Calu3 (cell line): ENCODE measurements at regions not wholly inside any gene's neighbourhood (a gene's known extent, or its start where the extent isn't known, plus 50 kb on each side); places are given as distances from the start of the nearest gene placed in this dataset.

Experiments
- BruUV-seq: library from RNA; stranded (reverse); fragments of 400-500 nt; replicated peaks from 2 replicates; lab custom pipeline; 2021; lab: Mats Ljungman, UMichigan
- CTCF ChIA-PET: fragments of 300-600 bp; sonication (Branson Sonifier 250); formaldehyde crosslinking; loops from one replicate; lab custom pipeline; 2022; ENCODE audit warnings: antibody characterized with exemption; lab: Charles Lee
- DNase-seq: peaks from one replicate; pipeline ENCODE4 v3.0.0; 2022
- H3K27ac Mint-ChIP-seq: one replicate; pipeline ENCODE4 v1.8.0; 2022; ENCODE audit warnings: mixed read lengths; ENCODE audit not compliant: unreplicated experiment
- H3K27me3 Mint-ChIP-seq: one replicate; pipeline ENCODE4 v1.8.0; 2022; ENCODE audit warnings: mixed read lengths; ENCODE audit not compliant: unreplicated experiment
- H3K36me3 Mint-ChIP-seq: one replicate; pipeline ENCODE4 v1.8.0; 2022; ENCODE audit warnings: mild to moderate bottlenecking, moderate library complexity, mixed read lengths; ENCODE audit not compliant: insufficient read depth, unreplicated experiment
- H3K4me1 Mint-ChIP-seq: one replicate; pipeline ENCODE4 v1.8.0; 2022; ENCODE audit warnings: mild to moderate bottlenecking, low read depth, mixed read lengths; ENCODE audit not compliant: unreplicated experiment
- H3K4me3 Mint-ChIP-seq: one replicate; pipeline ENCODE4 v1.8.0; 2022; ENCODE audit warnings: mild to moderate bottlenecking, low read depth, moderate library complexity, mixed read lengths; ENCODE audit not compliant: unreplicated experiment
- H3K9me3 Mint-ChIP-seq: one replicate; pipeline ENCODE4 v1.8.0; 2022; ENCODE audit warnings: low read depth, mixed read lengths; ENCODE audit not compliant: unreplicated experiment
- CTCF ChIP-seq: fragments of 200-600 bp; IDR thresholded peaks from one replicate; pipeline ENCODE4 v1.8.0; 2022; ENCODE audit warnings: antibody characterized with exemption; ENCODE audit not compliant: unreplicated experiment
- intact Hi-C: fragments of 100-400 bp; cut with micrococcal nuclease; formaldehyde crosslinking; loops from one replicate; pipeline ENCODE4 v1.10.0; 2022; ENCODE audit not compliant: unreplicated experiment

GRCh38 chr2:51657849-51658248, 625.9 kb upstream of the NRXN1 start:
- TF ChIP-seq CTCF, result no peak
- no peak overlapping the region for H3K27ac Mint-ChIP-seq
- intact Hi-C loops, result no loop called here
- peaks cover 2% of the 10 kb centered on the region for H3K9me3 Mint-ChIP-seq
- no peaks in the 10 kb centered on the region for H3K4me1 Mint-ChIP-seq
- no peak for DNase-seq
- no peaks in the 10 kb centered on the region for H3K36me3 Mint-ChIP-seq
- CTCF ChIA-PET, result no interaction called here
- H3K4me3 Mint-ChIP-seq, result no peak overlapping the region
- no TSS peak for BruUV-seq
- no peaks in the 10 kb centered on the region for H3K27me3 Mint-ChIP-seq

DNA sequence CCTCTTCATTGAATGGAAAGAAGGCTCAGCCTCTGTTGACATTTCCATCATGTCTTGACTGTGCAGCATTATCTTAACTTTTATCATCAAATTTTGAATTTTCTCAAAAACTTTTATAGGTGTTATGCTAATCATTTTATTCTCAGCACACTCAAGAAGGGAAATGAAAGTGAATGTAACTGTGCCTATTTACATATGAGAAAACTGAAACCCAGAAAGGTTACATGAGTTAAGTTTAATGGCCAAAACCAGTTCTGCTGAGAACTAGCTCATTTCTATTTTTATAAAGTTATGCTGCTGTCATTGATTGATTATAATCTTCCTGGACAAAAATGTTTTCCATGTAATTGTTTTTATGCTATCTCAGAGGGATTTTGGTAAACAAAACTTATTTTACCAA, 618.8 kb upstream of the NRXN1 start:
- no peaks in the 10 kb centered on the region for H3K4me1 Mint-ChIP-seq
- H3K4me3 Mint-ChIP-seq, result no peak overlapping the region
- no peak for DNase-seq
- intact Hi-C loops, result no loop called here
- H3K27me3 Mint-ChIP-seq, result no peaks in the 10 kb centered on the region
- no TSS peak for BruUV-seq
- TF ChIP-seq CTCF, result no peak
- H3K36me3 Mint-ChIP-seq, result no peaks in the 10 kb centered on the region
- no peak overlapping the region for H3K27ac Mint-ChIP-seq
- peaks cover 2% of the 10 kb centered on the region for H3K9me3 Mint-ChIP-seq
- CTCF ChIA-PET, result no interaction called here

- Mint-ChIP-seq H3K36me3 (no peaks in the 10 kb centered on the region), H3K4me1 (no peaks in the 10 kb centered on the region), H3K4me3 (no peak overlapping the region), H3K27me3 (no peaks in the 10 kb centered on the region), H3K27ac (no peak overlapping the region), H3K9me3 (peaks cover 2% of the 10 kb centered on the region)
- no TSS peak for BruUV-seq
- CTCF ChIA-PET, result no interaction called here
- no peak for TF ChIP-seq CTCF
- intact Hi-C loops, result no loop called here
- no peak for DNase-seq
These were observed 617.4 kb upstream of the NRXN1 start for GRCh38 chr2:51649366-51649765.

DNA sequence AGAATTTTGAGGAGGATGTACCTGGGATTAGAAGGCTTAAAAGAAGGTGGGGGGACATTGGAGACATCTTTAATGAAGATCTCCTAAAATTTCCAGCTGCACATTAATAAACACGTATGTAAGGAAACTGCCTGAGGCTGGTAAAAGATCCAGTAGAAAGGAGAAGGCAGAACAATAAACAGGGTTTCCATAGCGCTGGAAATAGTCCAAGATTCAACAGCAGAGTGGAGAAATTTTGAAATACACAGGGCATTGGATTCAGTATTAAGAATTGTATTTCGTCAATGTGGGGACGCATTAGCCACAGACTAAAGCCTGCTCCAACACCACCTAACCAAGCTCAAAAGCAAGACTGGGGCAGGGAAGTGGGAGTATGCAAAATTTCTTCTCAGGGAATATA, 606.9 kb upstream of the NRXN1 start:
- DNase-seq, result no peak
- H3K4me1 Mint-ChIP-seq, result no peaks in the 10 kb centered on the region
- no peak overlapping the region for H3K27ac Mint-ChIP-seq
- no TSS peak for BruUV-seq
- H3K36me3 Mint-ChIP-seq, result no peaks in the 10 kb centered on the region
- H3K4me3 Mint-ChIP-seq, result no peak overlapping the region
- H3K9me3 Mint-ChIP-seq, result peaks cover 9% of the 10 kb centered on the region
- no peaks in the 10 kb centered on the region for H3K27me3 Mint-ChIP-seq
- CTCF ChIA-PET, result no interaction called here
- intact Hi-C loops, result no loop called here
- no peak for TF ChIP-seq CTCF
